Prostate gland (tissue), 2 donors: ENCODE measurements at regions not wholly inside any gene's neighbourhood (a gene's known extent, or its start where the extent isn't known, plus 50 kb on each side); places are given as distances from the start of the nearest gene placed in this dataset.

Experiments
- DNase-seq: peaks from one replicate; pipeline ENCODE4 v3.0.0-alpha.2; 2019; ENCODE audit warnings: low spot score
- H3K27ac ChIP-seq, 2 donors: fragments of 200-600 bp; sonication (generic); 2 replicates each; pipeline ENCODE4 v1.5.1; 2017 to 2019
- H3K27me3 ChIP-seq: fragments of 200-600 bp; sonication (generic); replicated peaks from 2 replicates; pipeline ENCODE4 v1.5.1; 2019; ENCODE audit not compliant: insufficient read depth
- H3K36me3 ChIP-seq, 2 donors: fragments of 200-600 bp; sonication (generic); 1 replicate in 1 of 2; 2 replicates in 1 of 2; pipeline versions ENCODE4 v1.5.1 to v1.8.1; 2017 to 2019
- H3K4me1 ChIP-seq: fragments of 200-600 bp; sonication (generic); replicated peaks from 2 replicates; pipeline ENCODE4 v1.5.1; 2019
- H3K4me3 ChIP-seq, 2 donors: fragments of 200-600 bp; sonication (generic); 2 replicates each; pipeline ENCODE4 v1.5.1; 2017 to 2019
- H3K9me3 ChIP-seq: fragments of 200-600 bp; sonication (generic); 2 replicates; pipeline ENCODE4 v1.5.1; 2017
- POLR2A ChIP-seq: fragments of 450-650 bp; IDR thresholded peaks from one replicate; pipeline ENCODE4 v1.6.1; 2016; ENCODE audit warnings: antibody characterized with exemption, mild to moderate bottlenecking
- POLR2AphosphoS5 ChIP-seq: sonication (generic); formaldehyde crosslinking; IDR thresholded peaks from one replicate; pipeline ENCODE4 v1.6.1; 2017; ENCODE audit warnings: antibody characterized with exemption
- WGBS: methylation state at CpG from one replicate; pipeline ENCODE4 v1.1.5; 2018; 5-methylcytosine and 5-hydroxymethylcytosine counted together
- intact Hi-C: fragments of 100-400 bp; cut with DNase I; formaldehyde crosslinking; loops from one replicate; pipeline ENCODE4 v1.14.2; 2022
- TF ChIP-seq, protein P1 (sequence below), 4 experiments: fragments of 200-600 bp in 2 of 4; fragments of 450-650 bp in 2 of 4; sonication (generic) in 2 of 4; IDR thresholded peaks; 1 replicate in 3 of 4; 2 replicates in 1 of 4; pipeline ENCODE4 v1.5.1; 2016 to 2019; ENCODE audit warnings: antibody characterized with exemption in 4 of 4, mild to moderate bottlenecking in 2 of 4, moderate library complexity in 2 of 4

GRCh38 chr14:55930016-55930784 is 188.0 kb upstream of the PELI2 start:
- Histone ChIP-seq H3K4me1 (no peaks in the 10 kb centered on the region), H3K9me3 (no peaks in the 10 kb centered on the region), H3K4me3 (no peak overlapping the region), H3K27me3 (no peaks in the 10 kb centered on the region), H3K27ac (no peak overlapping the region), H3K36me3 (no peaks in the 10 kb centered on the region)
- TF ChIP-seq POLR2AphosphoS5 (no peak), POLR2A (no peak)
- TF ChIP-seq, protein P1, sequence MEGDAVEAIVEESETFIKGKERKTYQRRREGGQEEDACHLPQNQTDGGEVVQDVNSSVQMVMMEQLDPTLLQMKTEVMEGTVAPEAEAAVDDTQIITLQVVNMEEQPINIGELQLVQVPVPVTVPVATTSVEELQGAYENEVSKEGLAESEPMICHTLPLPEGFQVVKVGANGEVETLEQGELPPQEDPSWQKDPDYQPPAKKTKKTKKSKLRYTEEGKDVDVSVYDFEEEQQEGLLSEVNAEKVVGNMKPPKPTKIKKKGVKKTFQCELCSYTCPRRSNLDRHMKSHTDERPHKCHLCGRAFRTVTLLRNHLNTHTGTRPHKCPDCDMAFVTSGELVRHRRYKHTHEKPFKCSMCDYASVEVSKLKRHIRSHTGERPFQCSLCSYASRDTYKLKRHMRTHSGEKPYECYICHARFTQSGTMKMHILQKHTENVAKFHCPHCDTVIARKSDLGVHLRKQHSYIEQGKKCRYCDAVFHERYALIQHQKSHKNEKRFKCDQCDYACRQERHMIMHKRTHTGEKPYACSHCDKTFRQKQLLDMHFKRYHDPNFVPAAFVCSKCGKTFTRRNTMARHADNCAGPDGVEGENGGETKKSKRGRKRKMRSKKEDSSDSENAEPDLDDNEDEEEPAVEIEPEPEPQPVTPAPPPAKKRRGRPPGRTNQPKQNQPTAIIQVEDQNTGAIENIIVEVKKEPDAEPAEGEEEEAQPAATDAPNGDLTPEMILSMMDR (IDR thresholded peaks at IDR 0.05), result no peak
- intact Hi-C loops, result no loop called here
- 96% methylated on average over 5 of the region's 5 CpGs for WGBS
- no peak for DNase-seq

GRCh38 chr14:55936691-55937090 is 181.5 kb upstream of the PELI2 start:
- Histone ChIP-seq H3K4me3 (no peak overlapping the region), H3K36me3 (no peaks in the 10 kb centered on the region), H3K9me3 (no peaks in the 10 kb centered on the region), H3K4me1 (no peaks in the 10 kb centered on the region), H3K27me3 (no peaks in the 10 kb centered on the region), H3K27ac (no peak overlapping the region)
- WGBS, result 76% methylated on average over 3 of the region's 3 CpGs
- no peak for DNase-seq
- intact Hi-C loops, result no loop called here
- TF ChIP-seq POLR2AphosphoS5 (no peak), POLR2A (no peak)
- TF ChIP-seq, protein P1 (IDR thresholded peaks at IDR 0.05), result no peak

- intact Hi-C loops, result no loop called here
- Histone ChIP-seq H3K4me1 (no peaks in the 10 kb centered on the region), H3K36me3 (no peaks in the 10 kb centered on the region), H3K27ac (no peak overlapping the region), H3K4me3 (no peak overlapping the region), H3K9me3 (no peaks in the 10 kb centered on the region), H3K27me3 (no peaks in the 10 kb centered on the region)
- WGBS, result 35% methylated on average over 10 of the region's 10 CpGs
- TF ChIP-seq POLR2AphosphoS5 (peak; percentile 14), POLR2A (no peak)
- peak; percentile 42 for DNase-seq
These were observed 179.9 kb upstream of the PELI2 start for GRCh38 chr14:55938249-55938791.

DNA sequence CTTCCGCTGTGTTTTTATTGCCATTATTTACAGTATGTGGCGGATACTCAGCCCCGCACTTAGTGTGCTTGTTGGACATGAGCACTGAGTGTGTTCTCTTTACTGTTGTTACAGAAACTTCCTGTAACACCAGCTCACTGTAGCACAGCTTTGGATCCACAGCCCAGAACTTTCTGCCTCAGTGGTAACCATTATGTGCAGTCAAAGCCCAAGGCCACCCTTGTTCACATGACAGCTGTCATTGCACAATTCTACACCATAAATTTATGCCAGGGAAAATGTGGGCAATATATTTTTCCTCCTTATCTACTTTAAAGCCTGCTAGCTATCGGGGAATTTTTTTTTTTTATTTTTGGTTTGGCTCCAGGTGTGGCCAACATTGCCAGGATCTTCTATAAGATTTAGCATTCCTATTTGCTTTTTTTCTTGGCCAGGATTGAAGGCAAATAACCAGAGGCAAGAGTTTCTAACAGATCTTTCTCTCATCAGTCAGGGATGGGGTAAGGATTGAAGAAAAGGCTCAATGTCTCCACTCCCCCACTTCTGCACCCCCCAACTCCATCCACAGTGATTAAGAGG is 176.0 kb upstream of the PELI2 start:
- H3K4me3 ChIP-seq, result no peak overlapping the region
- H3K9me3 ChIP-seq, result no peaks in the 10 kb centered on the region
- no peak for DNase-seq
- no peaks in the 10 kb centered on the region for H3K4me1 ChIP-seq
- intact Hi-C loops, result no loop called here
- 52% methylated on average over 4 of the region's 4 CpGs for WGBS
- no peaks in the 10 kb centered on the region for H3K36me3 ChIP-seq
- TF ChIP-seq POLR2A, result no peak
- peak; percentile 28 for TF ChIP-seq POLR2AphosphoS5
- no peak overlapping the region for H3K27ac ChIP-seq
- H3K27me3 ChIP-seq, result no peaks in the 10 kb centered on the region

DNA sequence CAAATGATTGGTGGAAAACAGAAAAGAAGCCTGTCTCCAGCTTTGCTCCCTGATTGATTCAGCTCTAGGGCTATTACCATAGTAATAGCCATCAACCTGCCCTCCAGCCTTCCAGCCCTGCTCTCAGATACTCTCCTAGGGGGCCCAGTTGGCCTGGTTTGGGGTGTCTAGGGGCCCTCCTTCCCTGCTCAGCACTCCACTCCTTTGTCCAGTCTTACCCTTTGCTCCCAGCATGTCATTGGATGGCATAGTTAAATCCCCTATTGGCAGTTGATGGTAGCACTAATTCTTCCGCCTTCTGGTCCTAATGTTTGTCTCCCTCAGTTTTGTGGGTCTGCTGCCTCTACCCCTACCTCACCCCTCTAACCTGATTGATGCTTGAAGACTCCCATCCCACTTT is 175.4 kb upstream of the PELI2 start:
- intact Hi-C loops, result no loop called here
- no peak for DNase-seq
- WGBS, result 100% methylated on average over 1 of the region's 1 CpG
- TF ChIP-seq, protein P1 (IDR thresholded peaks at IDR 0.05), result no peak
- TF ChIP-seq POLR2AphosphoS5 (no peak), POLR2A (no peak)
- H3K36me3 ChIP-seq, result no peaks in the 10 kb centered on the region
- no peaks in the 10 kb centered on the region for H3K9me3 ChIP-seq
- H3K4me3 ChIP-seq, result no peak overlapping the region
- H3K4me1 ChIP-seq, result no peaks in the 10 kb centered on the region
- no peak overlapping the region for H3K27ac ChIP-seq
- no peaks in the 10 kb centered on the region for H3K27me3 ChIP-seq
